H1 (cell line): ENCODE measurements at regions not wholly inside any gene's neighbourhood (a gene's known extent, or its start where the extent isn't known, plus 50 kb on each side); places are given as distances from the start of the nearest gene placed in this dataset.

Experiments
- CTCF ChIP-seq, 3 experiments: IDR thresholded peaks; 1 replicate in 2 of 3; 2 replicates in 1 of 3; pipeline versions ENCODE4 v1.5.1 to v1.6.1; 2011; ENCODE audit warnings: low read length in 3 of 3, mild to moderate bottlenecking in 3 of 3, inconsistent platforms in 2 of 3, low read depth in 1 of 3, moderate library complexity in 1 of 3; ENCODE audit not compliant: insufficient read depth in 1 of 3; ENCODE audit errors: control extremely low read depth in 1 of 3
- GABPA ChIP-seq: IDR thresholded peaks from 2 replicates; pipeline ENCODE4 v1.6.1; 2011; ENCODE audit warnings: mild to moderate bottlenecking, low read length, moderate library complexity, borderline replicate concordance; ENCODE audit not compliant: insufficient read depth
- SUZ12 ChIP-seq: fragments of 200-600 bp; sonication (generic); IDR thresholded peaks from 2 replicates; pipeline ENCODE4 v1.6.1; 2012; ENCODE audit warnings: mild to moderate bottlenecking, inconsistent platforms, low read length, moderate library complexity, mixed read lengths

DNA sequence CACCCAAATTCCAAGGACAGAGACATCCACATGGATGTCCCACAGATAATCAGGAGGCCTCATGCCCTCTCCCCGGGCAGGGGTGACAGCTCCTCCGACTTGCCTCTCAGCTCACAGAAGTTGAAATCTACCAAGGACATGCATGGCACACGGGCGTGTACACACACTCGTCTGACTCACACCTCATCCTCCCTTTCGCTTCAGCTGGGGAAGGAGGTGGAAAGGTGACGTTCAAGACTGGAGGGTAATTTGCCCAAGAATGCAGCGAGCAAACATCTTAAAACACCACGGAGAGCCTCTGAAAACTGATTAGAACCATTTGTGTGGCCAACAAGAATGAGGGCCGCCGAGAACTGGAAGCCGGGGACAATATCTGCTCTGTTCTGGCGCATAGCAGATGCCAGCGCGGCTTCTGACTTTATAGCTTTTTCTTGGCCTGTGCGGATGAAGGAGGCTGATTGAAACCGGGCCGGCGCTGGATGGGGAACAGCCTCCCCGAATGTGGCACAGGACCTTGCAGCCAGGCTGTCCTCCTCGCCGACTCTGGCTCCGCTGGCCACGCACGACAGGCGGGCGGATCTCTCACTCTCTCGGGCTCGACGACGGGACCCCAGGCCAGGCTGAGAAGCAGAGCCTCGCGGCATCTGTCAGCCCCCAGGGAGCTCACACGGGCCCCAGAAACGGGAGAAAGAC lies 100.9 kb downstream of the C16orf95 start:
- TF ChIP-seq GABPA (no peak), CTCF (IDR thresholded peaks at IDR 0.05; ENCODE audit: control extremely low read depth in 1 of 3, insufficient read depth in 1 of 3, low read depth in 1 of 3, low read length in 3 of 3) (no peak), SUZ12 (no peak)
